HUES48 (cell line): ENCODE measurements at regions not wholly inside any gene's neighbourhood (a gene's known extent, or its start where the extent isn't known, plus 50 kb on each side); places are given as distances from the start of the nearest gene placed in this dataset.

ENCODE experiments used
- H3K27ac ChIP-seq: one replicate; pipeline ENCODE4 v1.7.0; 2013; ENCODE audit warnings: low read depth, low read length, inconsistent platforms
- H3K27me3 ChIP-seq: 2 replicates; pipeline ENCODE4 v1.6.1; 2013; ENCODE audit warnings: mild to moderate bottlenecking, low read length; ENCODE audit not compliant: control insufficient read depth, insufficient read depth
- H3K36me3 ChIP-seq: 2 replicates; pipeline ENCODE4 v1.6.1; 2013; ENCODE audit warnings: low read length; ENCODE audit not compliant: control insufficient read depth, insufficient read depth
- H3K4me1 ChIP-seq: 2 replicates; pipeline ENCODE4 v1.6.1; 2013; ENCODE audit warnings: mild to moderate bottlenecking, low read length; ENCODE audit not compliant: control insufficient read depth, insufficient read depth
- H3K4me3 ChIP-seq: 2 replicates; pipeline ENCODE4 v1.5.1; 2013; ENCODE audit warnings: mild to moderate bottlenecking, low read depth, low read length
- H3K9ac ChIP-seq: 2 replicates; pipeline ENCODE4 v1.6.1; 2013; ENCODE audit warnings: mild to moderate bottlenecking, low read depth, low read length, moderate library complexity
- H3K9me3 ChIP-seq: 2 replicates; pipeline ENCODE4 v1.6.1; 2013; ENCODE audit warnings: low read length; ENCODE audit not compliant: control insufficient read depth, insufficient read depth

DNA sequence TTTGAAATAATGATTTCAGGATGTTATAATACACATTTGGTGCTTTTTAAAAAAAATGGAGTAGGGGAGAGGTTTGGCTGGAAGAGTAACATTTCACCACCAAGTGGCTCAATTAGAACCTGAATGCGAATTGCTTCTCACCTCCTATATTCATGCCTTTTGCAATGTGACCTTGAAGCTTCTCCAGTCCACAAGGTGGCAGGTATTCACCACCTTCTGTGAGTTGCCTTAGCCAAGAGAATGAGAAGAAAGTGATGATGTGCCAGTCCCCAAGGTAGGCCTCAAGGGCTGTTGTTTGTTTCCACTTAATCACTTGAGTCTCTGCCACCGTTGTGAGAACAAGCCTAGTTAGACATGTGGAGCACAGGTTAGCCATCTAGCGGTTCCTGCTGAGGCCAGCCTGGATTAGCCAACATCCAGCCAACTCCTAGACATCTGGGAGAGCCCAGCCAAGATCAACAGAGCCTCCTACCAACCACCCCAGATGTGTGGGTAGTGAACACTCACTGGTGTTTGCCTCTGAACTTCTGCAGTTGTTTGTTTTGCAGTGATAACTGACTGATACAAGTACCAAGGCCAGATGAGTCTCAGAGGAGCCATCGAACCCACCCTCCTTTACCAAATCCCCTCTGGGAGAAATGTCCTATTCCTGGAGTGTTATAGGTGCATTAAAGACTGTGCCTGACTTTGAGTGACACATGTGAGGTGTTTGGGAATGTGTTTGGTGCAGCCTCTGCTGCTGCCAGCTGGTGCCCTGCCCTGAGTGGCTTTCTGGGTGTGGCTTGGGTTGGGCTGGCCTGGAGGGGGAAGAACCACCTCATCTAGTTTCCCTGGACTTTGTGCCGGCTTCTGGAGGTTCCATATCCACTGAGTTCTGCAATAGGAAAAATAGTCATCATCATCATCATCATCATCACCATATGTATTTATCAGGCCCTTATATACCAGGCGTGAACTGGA is 132.5 kb upstream of the RFLNA start:
- Histone ChIP-seq H3K4me1 (peaks cover 12% of the 10 kb centered on the region; the same call in 1 of the 2 replicates), H3K27ac (no peak overlapping the region), H3K9ac (no peak overlapping the region), H3K4me3 (no peak overlapping the region), H3K9me3 (no peaks in the 10 kb centered on the region), H3K36me3 (no peaks in the 10 kb centered on the region), H3K27me3 (no peaks in the 10 kb centered on the region)

DNA sequence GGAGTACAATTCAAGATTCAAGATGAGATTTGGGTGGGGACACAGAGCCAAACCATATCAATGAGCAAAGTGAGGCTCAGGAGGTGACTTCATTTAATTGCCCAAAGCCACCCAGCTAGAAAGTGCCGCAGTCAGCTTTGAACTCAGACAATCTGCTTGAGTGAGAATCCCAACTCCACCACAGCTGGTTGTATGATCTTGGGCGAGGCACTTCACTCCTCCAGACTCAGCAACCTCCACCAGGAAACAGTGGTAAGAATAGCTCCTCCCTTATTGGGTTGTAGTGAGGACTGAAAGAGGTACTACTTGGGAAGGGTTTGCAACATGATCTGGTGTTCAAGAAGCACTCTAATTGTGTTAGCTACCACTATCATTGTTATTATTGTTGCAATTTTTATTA is 129.2 kb upstream of the RFLNA start:
- no peaks in the 10 kb centered on the region for H3K9me3 ChIP-seq
- no peaks in the 10 kb centered on the region for H3K27me3 ChIP-seq
- no peaks in the 10 kb centered on the region for H3K36me3 ChIP-seq
- H3K27ac ChIP-seq = no peak overlapping the region
- H3K9ac ChIP-seq = no peak overlapping the region
- no peak overlapping the region for H3K4me3 ChIP-seq
- H3K4me1 ChIP-seq = no peaks in the 10 kb centered on the region

DNA sequence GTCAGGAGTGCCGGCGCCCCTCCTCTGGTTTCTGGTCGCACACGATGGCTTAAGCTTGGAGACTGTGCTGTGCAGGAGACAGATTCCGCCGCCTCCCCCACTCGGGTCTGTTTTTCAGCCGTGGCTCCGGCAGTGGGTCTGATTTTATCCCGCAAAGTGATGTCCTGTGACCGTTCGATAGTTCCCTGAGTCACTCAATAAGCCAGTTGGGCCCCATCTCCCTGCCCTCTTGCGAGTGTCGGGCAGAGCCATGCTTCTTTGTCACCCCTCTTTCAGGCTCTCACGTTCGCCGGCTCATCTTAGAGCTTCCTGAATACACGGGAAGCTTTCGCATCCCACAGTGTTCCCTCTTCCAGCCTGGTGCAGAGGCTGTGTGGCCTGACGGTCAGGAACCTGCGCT is 127.8 kb upstream of the RFLNA start:
- H3K9ac ChIP-seq = no peak overlapping the region
- no peaks in the 10 kb centered on the region for H3K4me1 ChIP-seq
- no peak overlapping the region for H3K4me3 ChIP-seq
- H3K9me3 ChIP-seq = no peaks in the 10 kb centered on the region
- H3K27me3 ChIP-seq = no peaks in the 10 kb centered on the region
- no peaks in the 10 kb centered on the region for H3K36me3 ChIP-seq
- no peak overlapping the region for H3K27ac ChIP-seq

DNA sequence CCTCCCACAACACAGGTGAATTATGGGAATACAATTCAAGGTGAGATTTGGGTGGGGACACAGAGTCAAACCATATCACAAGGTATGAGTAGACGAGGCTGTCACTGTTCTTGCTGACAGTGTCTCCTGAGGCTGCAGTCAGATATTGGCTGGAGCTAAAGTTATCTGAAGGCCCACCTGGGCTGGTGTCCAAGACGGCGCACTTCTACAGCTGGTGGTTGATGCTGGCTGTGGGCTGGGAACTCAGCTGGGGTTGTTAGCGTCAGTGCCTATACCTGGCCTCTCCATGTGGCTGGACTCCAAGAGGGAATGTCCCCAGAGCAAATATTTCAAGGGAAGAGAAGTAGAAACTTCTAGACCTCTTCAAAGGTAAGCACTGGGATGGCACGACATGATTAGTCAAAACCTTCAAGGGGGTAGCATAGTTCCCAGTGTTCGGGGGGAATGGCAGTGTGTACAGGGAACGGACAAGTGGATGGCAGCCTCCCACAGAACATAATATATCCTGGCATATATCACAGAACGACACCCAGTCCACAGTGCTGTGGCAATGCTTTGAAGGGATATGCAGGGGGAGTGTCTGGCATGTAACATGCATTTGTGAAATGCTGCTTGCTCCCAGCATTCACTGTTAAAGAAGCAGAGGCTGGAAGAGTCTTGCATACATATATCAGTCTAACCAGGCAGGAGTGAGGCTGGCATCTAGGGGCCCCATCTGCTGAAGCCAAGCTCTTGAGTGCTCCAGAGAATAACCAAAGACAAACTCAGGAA is 126.7 kb upstream of the RFLNA start:
- Histone ChIP-seq H3K36me3 (no peaks in the 10 kb centered on the region), H3K9ac (no peak overlapping the region), H3K4me1 (no peaks in the 10 kb centered on the region), H3K9me3 (no peaks in the 10 kb centered on the region), H3K27ac (no peak overlapping the region), H3K4me3 (no peak overlapping the region), H3K27me3 (no peaks in the 10 kb centered on the region)

DNA sequence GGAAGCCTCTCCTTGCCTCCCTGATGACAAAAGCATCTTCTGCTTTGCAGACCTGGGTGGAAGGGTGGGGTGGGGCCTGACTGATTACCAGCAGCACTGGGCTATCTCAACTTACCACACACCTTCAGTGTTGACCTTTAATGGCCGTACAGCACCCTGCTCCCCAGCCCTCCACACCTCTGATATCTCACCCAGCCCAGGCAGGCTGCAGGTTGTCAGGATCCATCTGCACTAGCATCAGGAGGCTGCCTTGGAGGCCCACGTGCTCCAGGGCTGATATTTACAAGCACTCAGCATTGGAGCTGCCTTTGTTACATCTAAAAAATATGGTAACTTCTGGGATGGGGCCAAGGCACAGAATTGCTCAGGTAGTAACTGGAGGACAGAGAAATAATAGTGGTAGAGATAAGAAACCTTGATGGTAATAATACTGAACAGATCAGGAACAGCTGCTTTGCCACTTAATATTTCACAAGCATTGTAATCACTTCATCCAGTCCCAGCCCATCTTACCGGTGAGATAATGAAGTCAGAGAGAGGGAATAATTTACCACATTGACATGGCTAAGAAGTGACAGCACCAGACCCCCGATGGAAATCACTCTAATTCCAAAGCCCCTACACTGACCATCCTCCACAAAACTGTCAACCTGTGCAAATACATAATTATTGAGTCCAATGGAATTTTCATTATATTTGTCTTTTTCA is 125.2 kb upstream of the RFLNA start:
- no peaks in the 10 kb centered on the region for H3K4me1 ChIP-seq
- no peak overlapping the region for H3K9ac ChIP-seq
- H3K4me3 ChIP-seq = no peak overlapping the region
- no peak overlapping the region for H3K27ac ChIP-seq
- no peaks in the 10 kb centered on the region for H3K9me3 ChIP-seq
- H3K36me3 ChIP-seq = no peaks in the 10 kb centered on the region
- H3K27me3 ChIP-seq = no peaks in the 10 kb centered on the region

DNA sequence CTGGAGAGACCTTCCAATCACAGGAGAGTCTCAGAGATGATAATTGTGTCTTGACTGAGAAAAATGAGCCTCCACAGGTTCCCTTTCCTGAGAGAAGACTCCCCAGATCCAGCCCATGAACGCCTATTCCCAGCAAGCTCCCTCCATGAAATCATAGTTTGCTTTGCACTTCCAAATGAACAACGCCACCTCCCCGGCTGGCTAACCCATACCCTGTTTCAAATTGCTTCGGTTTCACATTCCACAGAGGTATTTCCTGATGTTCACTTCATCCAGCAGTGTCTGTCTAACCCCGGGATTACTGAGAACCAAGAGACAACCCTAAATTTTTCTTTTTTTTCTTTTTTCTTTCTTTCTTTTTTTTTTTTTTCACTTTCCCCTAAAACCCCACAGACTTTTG is 124.1 kb upstream of the RFLNA start:
- Histone ChIP-seq H3K27ac (no peak overlapping the region), H3K27me3 (no peaks in the 10 kb centered on the region), H3K4me3 (no peak overlapping the region), H3K4me1 (no peaks in the 10 kb centered on the region), H3K9ac (no peak overlapping the region), H3K9me3 (no peaks in the 10 kb centered on the region), H3K36me3 (no peaks in the 10 kb centered on the region)

DNA sequence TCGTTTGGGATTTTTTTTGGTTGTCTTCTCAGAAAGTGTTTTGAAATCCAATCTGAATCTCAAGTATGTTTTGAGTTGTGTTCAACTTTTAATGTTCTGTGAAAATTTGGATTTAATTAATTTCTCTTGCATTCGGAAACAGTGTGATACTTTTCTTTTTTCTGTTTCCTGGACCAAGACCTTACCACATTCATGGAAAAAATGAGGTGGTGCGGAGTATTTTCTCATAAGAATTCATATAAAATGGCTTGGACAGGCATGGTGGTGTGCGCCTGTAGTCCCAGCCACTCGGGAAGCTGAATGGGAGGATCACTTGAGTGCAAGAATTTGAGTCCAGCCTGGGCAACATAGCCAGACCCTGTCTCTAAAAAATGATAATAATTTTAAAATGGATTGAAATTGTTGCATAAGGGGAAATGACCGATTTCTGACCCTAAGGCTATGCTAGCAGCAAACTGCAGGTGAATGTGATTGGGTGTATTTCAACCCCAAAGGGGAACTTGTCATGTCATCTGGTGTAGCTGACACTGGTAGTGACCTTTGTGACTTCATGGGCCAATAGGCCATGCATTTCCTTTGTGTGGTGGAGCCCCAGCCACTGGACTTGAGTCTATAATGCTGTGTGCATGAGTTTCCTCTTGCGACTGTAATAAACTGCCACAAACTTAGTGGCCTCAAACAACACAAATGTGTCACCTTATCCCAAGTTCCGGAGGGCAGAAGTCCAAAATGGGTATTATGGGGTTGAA is 123.5 kb upstream of the RFLNA start:
- Histone ChIP-seq H3K9me3 (no peaks in the 10 kb centered on the region), H3K9ac (no peak overlapping the region), H3K27ac (no peak overlapping the region), H3K4me1 (no peaks in the 10 kb centered on the region), H3K27me3 (no peaks in the 10 kb centered on the region; the same call in 1 of the 2 replicates), H3K36me3 (no peaks in the 10 kb centered on the region), H3K4me3 (no peak overlapping the region)

DNA sequence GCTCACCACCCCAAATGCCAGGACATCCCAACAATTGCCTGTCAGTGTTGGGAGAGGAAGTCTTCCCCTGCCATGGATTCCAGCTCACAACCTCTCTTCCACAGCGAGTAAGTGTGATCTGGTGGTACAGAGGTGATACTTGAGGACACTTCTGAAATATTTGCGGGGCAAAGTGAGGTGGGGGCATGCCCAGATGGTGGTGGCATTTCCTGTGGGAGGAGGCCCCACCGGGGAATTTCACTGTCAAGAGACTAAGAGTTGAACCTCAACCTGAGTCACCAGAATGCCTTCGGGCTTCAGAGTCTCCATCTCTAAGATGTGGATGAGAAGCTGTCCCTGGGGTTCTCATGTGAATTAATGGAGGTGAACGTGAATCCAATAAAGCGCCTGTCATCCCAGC is 122.3 kb upstream of the RFLNA start:
- no peaks in the 10 kb centered on the region for H3K9me3 ChIP-seq
- H3K27me3 ChIP-seq = no peaks in the 10 kb centered on the region; the same call in 1 of the 2 replicates
- H3K27ac ChIP-seq = no peak overlapping the region
- no peaks in the 10 kb centered on the region for H3K36me3 ChIP-seq
- no peak overlapping the region for H3K4me3 ChIP-seq
- no peak overlapping the region for H3K9ac ChIP-seq
- H3K4me1 ChIP-seq = peaks cover 5% of the 10 kb centered on the region; the same call in 1 of the 2 replicates

DNA sequence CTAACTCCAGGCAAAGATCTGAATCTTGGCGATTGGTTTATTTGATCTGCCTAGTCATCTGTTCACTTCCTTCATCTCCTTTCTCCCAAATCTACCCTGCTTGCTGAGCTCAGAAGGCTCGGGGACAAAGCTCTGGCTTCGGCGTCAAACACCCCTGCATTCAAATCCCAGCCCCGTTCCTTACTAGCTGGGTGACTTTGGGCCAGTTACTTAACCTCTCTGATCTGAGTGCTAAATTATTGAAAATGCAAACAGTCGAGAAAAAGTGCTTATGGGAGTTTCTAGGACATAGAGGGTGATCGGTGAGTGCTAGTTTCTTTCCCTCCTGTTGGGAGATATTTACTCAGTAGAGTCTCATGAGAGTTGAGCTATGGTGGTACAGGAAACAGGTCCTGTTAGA is 121.2 kb upstream of the RFLNA start:
- H3K4me1 ChIP-seq = peaks cover 7% of the 10 kb centered on the region; the same call in 1 of the 2 replicates
- H3K27ac ChIP-seq = no peak overlapping the region
- H3K9ac ChIP-seq = no peak overlapping the region
- no peaks in the 10 kb centered on the region for H3K9me3 ChIP-seq
- H3K4me3 ChIP-seq = no peak overlapping the region
- no peaks in the 10 kb centered on the region; the same call in 1 of the 2 replicates for H3K27me3 ChIP-seq
- H3K36me3 ChIP-seq = no peaks in the 10 kb centered on the region
